ENCODE measurements at regions not wholly inside any gene's neighbourhood (a gene's known extent, or its start where the extent isn't known, plus 50 kb on each side); places are given as distances from the start of the nearest gene placed in this dataset.
A peak's percentile ranks its signal among the peaks of the same experiment; 100 is the strongest.

GRCh38 chr2:20523799-20524187, 76.9 kb downstream of the RHOB start:
- no peaks in the 10 kb centered on the region for H3K9me3 ChIP-seq
- no peaks in the 10 kb centered on the region for H3K36me3 ChIP-seq
- peak overlapping the region in 6 of 8 donors; percentile 27 to 80 (median 62) for H3K27ac ChIP-seq
- peaks cover 0 to 4% (median 0%) of the 10 kb centered on the region in 7 donors for H3K27me3 ChIP-seq (replicated peaks in 1 of 7)
- intact Hi-C loops (cut with DNase I; ENCODE audit: low total_unique reads): no loop called here
- 91 to 97% (median 96%) methylated on average over 4 to 5 of the region's 5 CpGs for WGBS, 5 donors
- DNase-seq: no peak
- TF ChIP-seq POLR2AphosphoS5 (IDR thresholded peaks at IDR 0.05) (no peak), POLR2A (IDR thresholded peaks at IDR 0.05) (no peak), CTCF (IDR thresholded peaks at IDR 0.05 in 8 of 11, conservative IDR thresholded peaks at IDR 0.05 in 3 of 11) (no peak)
- no peak overlapping the region for H3K4me3 ChIP-seq
- peaks cover 8 to 35% (median 23%) of the 10 kb centered on the region in 6 donors for H3K4me1 ChIP-seq

- no peak for DNase-seq
- Histone ChIP-seq H3K4me1 (peaks cover 8 to 35% (median 23%) of the 10 kb centered on the region in 6 donors), H3K4me3 (no peak overlapping the region), H3K36me3 (no peaks in the 10 kb centered on the region), H3K27ac (peak overlapping the region in 7 of 8 donors; percentile 40 to 80 (median 59)), H3K27me3 (replicated peaks in 1 of 7) (peaks cover 0 to 4% (median 0%) of the 10 kb centered on the region in 7 donors), H3K9me3 (no peaks in the 10 kb centered on the region)
- TF ChIP-seq POLR2AphosphoS5 (IDR thresholded peaks at IDR 0.05) (peak; percentile 53 to 84 (median 68)), CTCF (IDR thresholded peaks at IDR 0.05 in 8 of 11, conservative IDR thresholded peaks at IDR 0.05 in 3 of 11) (no peak), POLR2A (IDR thresholded peaks at IDR 0.05) (no peak)
- intact Hi-C loops (cut with DNase I; ENCODE audit: low total_unique reads): no loop called here
- WGBS, 5 donors: 30 to 60% (median 41%) methylated on average over 14 to 16 of the region's 16 CpGs
Observed at GRCh38 chr2:20524412-20525040, 77.7 kb downstream of the RHOB start.

GRCh38 chr2:20525041-20526035, 78.5 kb downstream of the RHOB start:
- peaks cover 0 to 4% (median 0%) of the 10 kb centered on the region in 7 donors for H3K27me3 ChIP-seq (replicated peaks in 1 of 7)
- DNase-seq: no peak
- H3K4me3 ChIP-seq: no peak overlapping the region

GRCh38 chr2:20526160-20526559, 79.3 kb downstream of the RHOB start:
- intact Hi-C loops (cut with DNase I; ENCODE audit: low total_unique reads): no loop called here
- DNase-seq: no peak
- H3K4me1 ChIP-seq: peaks cover 8 to 35% (median 23%) of the 10 kb centered on the region in 6 donors
- peak overlapping the region in 5 of 8 donors; percentile 30 to 80 (median 66) for H3K27ac ChIP-seq
- no peak overlapping the region for H3K4me3 ChIP-seq
- no peaks in the 10 kb centered on the region for H3K36me3 ChIP-seq
- peaks cover 0 to 4% (median 0%) of the 10 kb centered on the region in 7 donors for H3K27me3 ChIP-seq (replicated peaks in 1 of 7)
- TF ChIP-seq POLR2AphosphoS5 (IDR thresholded peaks at IDR 0.05): no peak
- TF ChIP-seq POLR2A (IDR thresholded peaks at IDR 0.05): no peak
- TF ChIP-seq CTCF (IDR thresholded peaks at IDR 0.05 in 8 of 11, conservative IDR thresholded peaks at IDR 0.05 in 3 of 11): no peak
- H3K9me3 ChIP-seq: no peaks in the 10 kb centered on the region
- WGBS, 5 donors: 53 to 85% (median 78%) methylated on average over 3 of the region's 3 CpGs

More at GRCh38 chr2:20525041-20526035, 78.5 kb downstream of the RHOB start:
- intact Hi-C loops (cut with DNase I; ENCODE audit: low total_unique reads): no loop called here
- no peaks in the 10 kb centered on the region for H3K36me3 ChIP-seq
- no peaks in the 10 kb centered on the region for H3K9me3 ChIP-seq
- WGBS, 5 donors: 46 to 76% (median 60%) methylated on average over 15 to 17 of the region's 17 CpGs
- peaks cover 8 to 35% (median 23%) of the 10 kb centered on the region in 6 donors for H3K4me1 ChIP-seq
- peak overlapping the region in 7 of 8 donors; percentile 20 to 80 (median 59) for H3K27ac ChIP-seq
- no peak for TF ChIP-seq POLR2A (IDR thresholded peaks at IDR 0.05)
- peak in 1 of 3 donors; percentile 16 for TF ChIP-seq POLR2AphosphoS5 (IDR thresholded peaks at IDR 0.05)

Data from spleen (tissue), 11 donors.